Hematopoietic multipotent progenitor cell treated with erythropoietin and hydrocortisone succinate and interleukin-3 and kit ligand, for 17 days (in vitro differentiated cells): ENCODE measurements at regions not wholly inside any gene's neighbourhood (a gene's known extent, or its start where the extent isn't known, plus 50 kb on each side); places are given as distances from the start of the nearest gene placed in this dataset.

Experiments used
- DNase-seq: peaks from one replicate; pipeline ENCODE4 v3.0.0-alpha.2; 2015; ENCODE audit warnings: low spot score

DNA sequence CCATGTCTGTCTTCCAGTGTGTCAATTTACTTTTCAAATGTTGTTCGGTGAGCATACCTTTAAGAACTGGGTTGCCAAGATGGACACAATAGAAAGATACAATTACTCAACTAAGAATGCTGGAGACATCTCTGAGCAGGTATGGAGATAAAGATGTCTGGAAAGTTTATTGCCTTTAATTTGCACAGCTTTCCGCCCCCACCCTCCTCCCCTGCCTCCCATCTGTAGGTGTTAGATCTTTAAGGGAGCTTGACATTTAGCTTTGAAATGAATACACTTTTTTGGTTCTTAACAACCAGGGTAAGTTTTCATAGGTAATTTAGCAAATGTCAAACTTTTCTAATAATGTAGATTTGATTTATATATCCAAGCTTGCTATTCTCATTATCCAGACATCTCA lies 104.4 kb downstream of the BTBD3 start:
- DNase-seq, result no peak

- DNase-seq, result no peak
Measured at GRCh38 chr20:12023194-12023795, 105.6 kb downstream of the BTBD3 start.

DNA sequence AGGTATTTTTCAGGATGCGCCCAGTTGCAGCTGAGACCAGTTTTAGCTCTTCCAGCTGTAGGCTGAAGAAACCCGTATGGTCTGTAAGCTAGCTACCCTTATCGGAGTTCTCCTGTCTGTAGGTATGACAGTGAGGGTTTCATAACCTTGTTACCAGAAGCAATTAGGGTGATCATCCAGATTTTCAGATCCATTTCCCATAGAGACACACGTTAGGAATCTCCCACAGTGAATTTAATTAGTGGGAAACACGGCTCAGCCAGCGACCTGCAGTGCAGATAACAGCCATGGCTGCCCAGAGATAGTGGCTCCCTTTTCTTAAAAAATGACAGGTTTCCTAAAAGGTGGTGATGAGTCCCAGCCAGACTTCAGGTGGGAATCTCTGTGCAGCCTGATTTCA lies 111.1 kb downstream of the BTBD3 start:
- no peak for DNase-seq

DNA sequence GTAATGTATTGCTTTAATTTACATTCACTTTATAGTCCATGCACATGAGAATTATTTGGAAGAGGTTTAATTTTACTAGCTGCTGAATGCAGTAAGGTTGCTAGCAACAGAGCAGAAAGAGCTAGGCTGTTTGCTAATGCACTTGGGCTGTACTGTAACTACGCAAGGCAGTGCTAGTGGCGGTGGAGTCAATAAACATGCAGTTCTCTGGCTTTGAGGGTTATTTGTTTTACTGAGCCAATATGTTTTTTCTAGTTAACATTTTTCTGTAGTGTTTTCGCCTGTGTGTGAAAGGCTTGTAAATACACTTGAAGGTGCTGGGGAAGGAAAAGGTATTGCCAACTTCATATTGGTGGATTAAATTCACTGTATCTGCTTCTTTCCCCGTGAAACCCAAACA lies 112.8 kb downstream of the BTBD3 start:
- DNase-seq, result no peak

DNA sequence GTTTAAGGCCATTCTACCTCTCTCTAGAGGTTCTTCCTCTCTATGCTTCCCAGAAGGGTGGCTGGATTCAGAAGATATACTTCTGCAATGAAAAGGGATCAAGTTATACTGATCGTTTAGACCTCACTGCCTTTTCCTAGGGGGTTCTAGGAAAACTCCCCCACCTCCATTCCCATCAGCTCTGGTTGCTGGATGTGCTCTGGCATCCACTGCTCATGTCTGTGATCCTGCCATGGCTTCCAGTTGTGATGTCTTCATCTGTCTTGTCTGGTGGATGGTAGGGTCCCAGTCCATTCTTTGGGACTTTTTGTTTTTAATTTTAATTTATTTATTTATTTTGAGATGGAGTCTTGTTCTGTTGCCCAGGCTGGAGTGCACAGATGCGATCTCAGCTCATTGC lies 118.4 kb downstream of the BTBD3 start:
- DNase-seq, result no peak

GRCh38 chr20:12037521-12037920 lies 119.8 kb downstream of the BTBD3 start:
- no peak for DNase-seq

GRCh38 chr20:12040261-12040660 lies 122.6 kb downstream of the BTBD3 start:
- DNase-seq, result no peak

DNA sequence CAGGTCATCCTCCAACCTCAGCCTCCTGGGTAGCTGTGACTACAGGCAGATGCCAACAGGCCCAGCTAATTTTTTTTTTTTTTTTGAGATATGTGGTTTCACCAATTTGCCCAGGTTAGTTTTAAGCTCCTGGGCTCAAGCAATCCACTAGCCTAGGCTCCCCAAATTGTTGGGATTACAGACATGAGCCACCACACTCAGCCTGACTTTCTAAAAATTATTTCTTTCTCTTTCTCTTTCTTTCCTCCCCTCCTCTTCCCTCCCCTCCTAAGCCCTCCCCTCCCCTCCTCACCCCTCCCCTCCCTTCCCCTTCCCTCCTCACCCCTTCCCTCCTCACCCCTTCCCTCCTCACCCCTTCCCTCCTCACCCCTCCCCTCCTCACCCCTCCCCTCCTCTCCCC lies 127.3 kb downstream of the BTBD3 start:
- DNase-seq, result no peak

GRCh38 chr20:12047838-12048432 lies 130.2 kb downstream of the BTBD3 start:
- no peak for DNase-seq

- no peak for DNase-seq
Measured at GRCh38 chr20:12049125-12049524, 131.4 kb downstream of the BTBD3 start.

- no peak for DNase-seq
Measured at GRCh38 chr20:12051206-12052163, 133.8 kb downstream of the BTBD3 start.

DNA sequence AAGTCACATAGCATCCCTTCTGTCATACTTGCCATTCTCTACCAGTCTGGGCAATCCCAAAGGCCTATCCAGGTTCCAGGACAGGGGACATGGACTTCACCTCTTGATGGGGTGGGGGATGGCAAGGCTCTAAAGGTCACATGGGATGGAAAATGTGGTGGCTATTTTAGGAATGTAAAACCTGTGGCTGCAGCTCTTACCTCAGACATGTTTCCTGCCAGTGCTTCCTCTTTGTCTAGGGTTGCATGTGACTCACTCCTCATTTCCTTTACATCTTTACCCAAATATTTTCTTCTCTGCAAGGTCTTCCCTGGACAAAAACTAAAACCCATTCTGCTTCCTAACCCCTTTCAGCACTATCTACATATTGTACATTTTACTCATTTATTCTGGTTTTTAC lies 135.7 kb downstream of the BTBD3 start:
- no peak for DNase-seq

GRCh38 chr20:12054556-12054955 lies 136.9 kb downstream of the BTBD3 start:
- no peak for DNase-seq

GRCh38 chr20:12055161-12055560 lies 137.5 kb downstream of the BTBD3 start:
- DNase-seq, result no peak

DNA sequence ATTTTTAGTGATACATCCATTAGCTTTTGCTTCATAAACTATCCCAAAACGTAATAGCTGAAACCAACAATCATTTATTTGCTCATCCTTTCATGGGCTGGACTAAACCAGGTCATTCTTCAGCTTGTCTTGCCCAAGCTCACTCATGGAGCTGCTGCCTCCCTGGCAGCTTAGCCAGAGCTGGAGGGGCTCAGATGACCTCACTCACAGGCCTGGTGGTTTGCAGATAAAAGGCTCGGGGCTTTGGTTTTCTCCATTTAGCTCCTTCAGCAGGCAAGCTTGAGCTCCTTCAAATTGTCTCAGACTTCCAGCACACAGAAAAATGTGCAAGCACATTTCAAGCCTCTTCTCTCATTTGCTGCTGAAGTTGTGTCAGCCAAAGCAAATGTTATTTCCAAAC lies 139.1 kb downstream of the BTBD3 start:
- DNase-seq, result no peak

- DNase-seq, result no peak
Measured at GRCh38 chr20:12057778-12058177, 140.1 kb downstream of the BTBD3 start.

GRCh38 chr20:12058216-12058615 lies 140.5 kb downstream of the BTBD3 start:
- no peak for DNase-seq

GRCh38 chr20:12061466-12061865 lies 143.8 kb downstream of the BTBD3 start:
- DNase-seq, result no peak

DNA sequence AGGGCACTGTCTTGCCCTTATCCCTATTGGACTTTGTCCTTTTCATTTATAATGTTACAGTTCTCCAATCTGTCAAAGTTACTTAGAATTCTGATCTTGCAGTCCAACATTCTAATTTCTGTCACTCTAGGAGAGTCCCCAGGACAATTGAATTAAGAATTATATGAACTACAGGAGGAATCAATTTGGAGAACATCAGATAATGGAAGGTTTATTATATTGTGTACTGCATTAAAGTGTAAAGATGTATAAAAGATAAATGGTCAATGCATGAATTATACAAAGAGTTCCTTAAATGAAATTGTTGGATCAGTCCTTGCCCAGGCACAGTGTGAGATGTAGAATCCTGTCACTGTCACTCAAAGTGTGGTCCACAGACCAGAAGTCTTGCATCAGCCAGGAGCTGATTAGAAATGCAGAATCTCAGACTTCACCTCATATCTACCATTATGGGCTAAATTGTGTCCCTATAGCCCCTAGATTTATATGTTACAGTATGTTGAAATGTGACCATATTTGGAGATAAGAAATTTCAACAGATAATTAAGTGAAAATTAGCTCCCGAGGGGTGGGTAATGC lies 145.5 kb downstream of the BTBD3 start:
- DNase-seq, result no peak

DNA sequence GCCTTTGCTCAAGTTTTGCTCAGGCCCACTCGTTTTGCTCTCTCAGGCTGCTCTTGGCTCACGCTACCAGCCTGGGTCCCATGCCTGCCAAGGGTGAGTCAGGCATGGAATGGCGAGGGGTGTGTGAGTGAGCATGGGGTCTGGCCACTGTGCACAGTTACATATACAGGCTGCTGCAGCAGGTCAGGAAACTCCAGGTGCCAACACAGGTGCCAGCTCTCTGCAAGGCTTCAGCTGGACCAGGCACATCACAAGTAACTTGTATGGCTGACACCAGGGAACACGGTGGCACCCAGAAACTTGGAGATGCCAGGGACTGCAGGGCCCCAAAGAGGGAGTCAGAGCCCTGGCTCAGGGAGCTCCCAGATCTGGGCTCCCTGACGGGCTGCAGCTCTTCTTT lies 146.8 kb downstream of the BTBD3 start:
- no peak for DNase-seq

GRCh38 chr20:12067686-12068085 lies 150.0 kb downstream of the BTBD3 start:
- no peak for DNase-seq

GRCh38 chr20:12068121-12068520 lies 150.4 kb downstream of the BTBD3 start:
- no peak for DNase-seq

DNA sequence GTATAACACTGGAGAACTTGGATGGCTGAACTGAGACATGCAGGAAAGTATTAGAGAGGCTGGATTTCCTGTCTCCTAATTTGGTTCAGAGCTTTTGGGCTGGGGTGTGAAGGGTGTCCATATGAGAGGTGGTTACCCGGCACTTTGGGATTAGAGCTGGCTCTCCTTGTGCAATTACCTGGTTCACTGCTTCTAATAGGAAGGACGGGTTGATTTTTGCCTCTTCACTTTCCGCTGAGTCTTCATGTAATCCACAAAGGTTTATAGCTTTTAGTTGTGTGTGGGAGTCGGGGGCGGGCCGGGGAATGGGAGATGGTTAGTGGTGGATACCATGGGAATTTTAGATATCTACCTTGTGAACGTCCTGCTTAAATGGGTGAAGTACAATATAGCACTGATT lies 151.5 kb downstream of the BTBD3 start:
- no peak for DNase-seq
